HEK293 (cell line): ENCODE measurements at regions not wholly inside any gene's neighbourhood (a gene's known extent, or its start where the extent isn't known, plus 50 kb on each side); places are given as distances from the start of the nearest gene placed in this dataset.

Source experiments
- CTCF ChIA-PET: fragments of 350-600 bp; formaldehyde crosslinking; extraction: SDS; loops from one replicate; lab custom pipeline; 2021; ENCODE audit warnings: antibody characterized with exemption; lab: Yijun Ruan, JAX
- POLR2A ChIA-PET: fragments of 300-600 bp; formaldehyde crosslinking; extraction: SDS; loops from one replicate; lab custom pipeline; 2020; ENCODE audit warnings: antibody characterized with exemption, inconsistent platforms; lab: Yijun Ruan, JAX
- H3K27ac ChIP-seq: fragments of 200-500 bp; sonication (Bioruptor generic); 2 replicates; pipeline ENCODE4 v1.5.1; 2014; ENCODE audit warnings: low read depth, low read length, control low read depth, inconsistent platforms; ENCODE audit errors: extremely low read depth
- H3K36me3 ChIP-seq, 2 experiments: fragments of 200-500 bp in 1 of 2; sonication (Bioruptor generic) in 1 of 2; 1 replicate in 1 of 2; 2 replicates in 1 of 2; pipeline ENCODE4 v1.5.1; 2014 to 2017; ENCODE audit warnings: inconsistent platforms in 2 of 2, low read length in 2 of 2; ENCODE audit not compliant: control insufficient read depth in 2 of 2, insufficient read depth in 1 of 2
- H3K4me1 ChIP-seq: fragments of 200-500 bp; sonication (Bioruptor generic); 2 replicates; pipeline ENCODE4 v1.5.1; 2014; ENCODE audit warnings: mild to moderate bottlenecking, low read length, inconsistent platforms; ENCODE audit not compliant: control insufficient read depth, insufficient read depth
- H3K4me3 ChIP-seq: 2 replicates; pipeline ENCODE4 v1.5.1; 2011; ENCODE audit warnings: low read depth, mild to moderate bottlenecking, control low read depth, low read length, moderate library complexity
- H3K9me3 ChIP-seq: fragments of 200-500 bp; sonication (Bioruptor generic); 2 replicates; pipeline ENCODE4 v1.5.1; 2014; ENCODE audit warnings: low read depth, low read length, inconsistent platforms; ENCODE audit not compliant: control insufficient read depth, insufficient read depth
- EGR2 ChIP-seq: fragments of 450-650 bp; formaldehyde crosslinking; IDR thresholded peaks from 2 replicates; pipeline ENCODE4 v1.5.1; 2016; ENCODE audit warnings: low read depth, missing biosample characterization, missing genetic modification characterization
- SP2 ChIP-seq: fragments of 450-650 bp; formaldehyde crosslinking; IDR thresholded peaks from 2 replicates; pipeline ENCODE4 v1.5.1; 2016; ENCODE audit warnings: missing biosample characterization, missing genetic modification characterization
- ZBTB1 ChIP-seq: fragments of 450-650 bp; formaldehyde crosslinking; IDR thresholded peaks from 2 replicates; pipeline ENCODE4 v1.5.1; 2016; ENCODE audit warnings: missing biosample characterization, missing genetic modification characterization
- ZBTB20 ChIP-seq: fragments of 450-650 bp; formaldehyde crosslinking; IDR thresholded peaks from 2 replicates; pipeline ENCODE4 v1.5.1; 2016; ENCODE audit warnings: missing biosample characterization, missing genetic modification characterization
- ZBTB7A ChIP-seq: fragments of 450-650 bp; formaldehyde crosslinking; IDR thresholded peaks from 2 replicates; pipeline ENCODE4 v1.5.1; 2016; ENCODE audit warnings: low read depth, missing biosample characterization, missing genetic modification characterization
- ZBTB8A ChIP-seq: fragments of 450-650 bp; formaldehyde crosslinking; IDR thresholded peaks from 2 replicates; pipeline ENCODE4 v1.5.1; 2016; ENCODE audit warnings: missing biosample characterization, missing genetic modification characterization
- ZFHX2 ChIP-seq: fragments of 450-650 bp; formaldehyde crosslinking; conservative IDR thresholded peaks from 2 replicates; pipeline ENCODE4 v1.5.1; 2016; ENCODE audit warnings: missing biosample characterization, missing genetic modification characterization
- ZFP3 ChIP-seq: fragments of 450-650 bp; formaldehyde crosslinking; IDR thresholded peaks from 2 replicates; pipeline ENCODE4 v1.5.1; 2016; ENCODE audit warnings: low read depth, missing biosample characterization, missing genetic modification characterization
- ZNF10 ChIP-seq: fragments of 450-650 bp; formaldehyde crosslinking; IDR thresholded peaks from 2 replicates; pipeline ENCODE4 v1.5.1; 2017; ENCODE audit warnings: missing biosample characterization, missing genetic modification characterization
- ZNF114 ChIP-seq: fragments of 450-650 bp; formaldehyde crosslinking; IDR thresholded peaks from 2 replicates; pipeline ENCODE4 v1.5.0; 2017; ENCODE audit warnings: missing biosample characterization, missing genetic modification characterization
- ZNF140 ChIP-seq: fragments of 450-650 bp; formaldehyde crosslinking; IDR thresholded peaks from 2 replicates; pipeline ENCODE4 v1.5.1; 2016; ENCODE audit warnings: missing biosample characterization, missing genetic modification characterization
- ZNF221 ChIP-seq: fragments of 450-650 bp; formaldehyde crosslinking; IDR thresholded peaks from 2 replicates; pipeline ENCODE4 v1.5.1; 2017; ENCODE audit warnings: missing biosample characterization, missing genetic modification characterization, borderline replicate concordance
- ZNF23 ChIP-seq: fragments of 450-650 bp; formaldehyde crosslinking; IDR thresholded peaks from 2 replicates; pipeline ENCODE4 v1.5.1; 2016; ENCODE audit warnings: missing biosample characterization, missing genetic modification characterization, borderline replicate concordance
- ZNF354C ChIP-seq: fragments of 450-650 bp; formaldehyde crosslinking; IDR thresholded peaks from 2 replicates; pipeline ENCODE4 v1.5.1; 2016; ENCODE audit warnings: missing biosample characterization, missing genetic modification characterization, low read depth, borderline replicate concordance
- ZNF394 ChIP-seq: fragments of 450-650 bp; formaldehyde crosslinking; IDR thresholded peaks from 2 replicates; pipeline ENCODE4 v1.5.1; 2016; ENCODE audit warnings: missing biosample characterization, missing genetic modification characterization, mild to moderate bottlenecking, moderate library complexity, borderline replicate concordance
- ZNF423 ChIP-seq: fragments of 450-650 bp; formaldehyde crosslinking; IDR thresholded peaks from 2 replicates; pipeline ENCODE4 v1.5.1; 2016; ENCODE audit warnings: missing biosample characterization, missing genetic modification characterization
- ZNF514 ChIP-seq: fragments of 450-650 bp; formaldehyde crosslinking; IDR thresholded peaks from 2 replicates; pipeline ENCODE4 v1.5.1; 2016; ENCODE audit warnings: missing biosample characterization, missing genetic modification characterization
- ZNF561 ChIP-seq: fragments of 450-650 bp; IDR thresholded peaks from 2 replicates; pipeline ENCODE4 v1.5.1; 2018; ENCODE audit warnings: missing biosample characterization, missing genetic modification characterization, borderline replicate concordance
- ZNF610 ChIP-seq: fragments of 450-650 bp; formaldehyde crosslinking; IDR thresholded peaks from 2 replicates; pipeline ENCODE4 v1.5.1; 2016; ENCODE audit warnings: missing biosample characterization, missing genetic modification characterization, borderline replicate concordance
- ZNF658 ChIP-seq: fragments of 450-650 bp; formaldehyde crosslinking; IDR thresholded peaks from 2 replicates; pipeline ENCODE4; 2016; ENCODE audit warnings: missing biosample characterization, missing genetic modification characterization
- ZNF792 ChIP-seq: fragments of 450-650 bp; formaldehyde crosslinking; IDR thresholded peaks from 2 replicates; pipeline ENCODE4 v1.5.1; 2016; ENCODE audit warnings: missing biosample characterization, missing genetic modification characterization
- TF ChIP-seq, protein P1 (sequence below): fragments of 450-650 bp; formaldehyde crosslinking; IDR thresholded peaks from 2 replicates; pipeline ENCODE4 v1.5.1; 2016; ENCODE audit warnings: missing biosample characterization, missing genetic modification characterization
- TF ChIP-seq, protein P2 (sequence below): fragments of 450-650 bp; formaldehyde crosslinking; IDR thresholded peaks from 2 replicates; pipeline ENCODE4 v1.5.1; 2017; ENCODE audit warnings: missing biosample characterization, missing genetic modification characterization
- TF ChIP-seq, protein P3 (sequence below): fragments of 450-650 bp; formaldehyde crosslinking; IDR thresholded peaks from 2 replicates; pipeline ENCODE4 v1.5.1; 2016; ENCODE audit warnings: missing biosample characterization, missing genetic modification characterization
- TF ChIP-seq, protein P4 (sequence below): fragments of 450-650 bp; formaldehyde crosslinking; IDR thresholded peaks from 2 replicates; pipeline ENCODE4 v1.5.1; 2016; ENCODE audit warnings: missing biosample characterization, missing genetic modification characterization, low read depth

DNA sequence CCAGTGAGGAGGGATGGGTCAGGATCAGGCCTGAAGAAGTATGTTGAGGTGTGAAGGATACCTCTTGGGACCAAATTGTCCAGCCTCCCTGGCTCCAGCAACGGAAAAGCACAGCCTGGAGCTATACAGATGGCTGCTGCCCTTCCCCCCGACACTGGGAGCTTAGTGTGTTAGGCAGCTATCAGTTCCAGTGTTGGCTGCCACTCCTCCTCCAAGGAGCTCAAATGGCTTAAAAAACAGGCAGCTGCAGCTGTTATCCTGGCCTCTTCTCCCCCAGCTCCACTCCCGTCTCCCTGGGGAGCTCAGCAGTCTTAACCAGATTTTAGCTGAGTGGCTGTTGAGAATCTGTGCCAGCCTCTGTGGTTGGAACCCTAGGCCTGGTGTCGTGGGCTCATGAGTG is 225.0 kb downstream of the JRKL start (continued):
- no peak for TF ChIP-seq ZNF792 (tag by site-specific recombination)
- TF ChIP-seq, all 188 proteins: peak for 0

DNA sequence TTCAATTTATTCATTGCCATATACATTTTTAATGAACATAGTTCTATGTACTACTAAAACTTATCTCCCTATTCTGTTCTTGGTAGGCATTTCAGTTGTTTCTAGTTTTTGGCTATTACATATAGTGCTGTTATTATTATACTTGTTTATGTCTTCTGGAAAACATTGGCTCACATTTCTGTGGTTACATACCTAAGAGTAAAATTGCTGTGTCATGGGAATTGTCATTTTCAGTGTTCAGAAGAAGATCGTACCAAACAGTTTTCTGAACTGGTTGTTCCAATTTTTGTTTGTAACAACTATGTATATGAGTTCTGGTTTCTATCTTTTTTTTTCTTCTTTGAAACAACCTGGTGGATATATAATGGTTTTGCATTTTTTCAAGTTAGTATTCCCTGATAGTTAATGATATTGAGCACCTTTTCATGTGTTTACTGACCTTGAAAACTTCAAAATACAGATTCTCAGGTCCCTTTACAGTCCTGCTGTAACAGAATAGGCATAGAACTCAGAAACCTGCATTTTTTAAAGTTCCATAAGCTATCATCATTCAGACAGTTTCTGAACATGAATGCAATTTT is 230.7 kb downstream of the JRKL start:
- Histone ChIP-seq H3K4me1 (no peaks in the 10 kb centered on the region), H3K36me3 (no peaks in the 10 kb centered on the region), H3K4me3 (no peak overlapping the region), H3K9me3 (no peaks in the 10 kb centered on the region), H3K27ac (no peak overlapping the region)
- CTCF ChIA-PET, result no interaction called here
- POLR2A ChIA-PET, result no interaction called here
- TF ChIP-seq ZNF114 (tag by site-specific recombination), result no peak
- TF ChIP-seq ZBTB7A, result no peak
- no peak for TF ChIP-seq ZNF10
- no peak for TF ChIP-seq ZNF394 (tag by site-specific recombination)
- TF ChIP-seq ZNF658 (tag by site-specific recombination), result no peak
- no peak for TF ChIP-seq ZFHX2
- TF ChIP-seq, protein P1, sequence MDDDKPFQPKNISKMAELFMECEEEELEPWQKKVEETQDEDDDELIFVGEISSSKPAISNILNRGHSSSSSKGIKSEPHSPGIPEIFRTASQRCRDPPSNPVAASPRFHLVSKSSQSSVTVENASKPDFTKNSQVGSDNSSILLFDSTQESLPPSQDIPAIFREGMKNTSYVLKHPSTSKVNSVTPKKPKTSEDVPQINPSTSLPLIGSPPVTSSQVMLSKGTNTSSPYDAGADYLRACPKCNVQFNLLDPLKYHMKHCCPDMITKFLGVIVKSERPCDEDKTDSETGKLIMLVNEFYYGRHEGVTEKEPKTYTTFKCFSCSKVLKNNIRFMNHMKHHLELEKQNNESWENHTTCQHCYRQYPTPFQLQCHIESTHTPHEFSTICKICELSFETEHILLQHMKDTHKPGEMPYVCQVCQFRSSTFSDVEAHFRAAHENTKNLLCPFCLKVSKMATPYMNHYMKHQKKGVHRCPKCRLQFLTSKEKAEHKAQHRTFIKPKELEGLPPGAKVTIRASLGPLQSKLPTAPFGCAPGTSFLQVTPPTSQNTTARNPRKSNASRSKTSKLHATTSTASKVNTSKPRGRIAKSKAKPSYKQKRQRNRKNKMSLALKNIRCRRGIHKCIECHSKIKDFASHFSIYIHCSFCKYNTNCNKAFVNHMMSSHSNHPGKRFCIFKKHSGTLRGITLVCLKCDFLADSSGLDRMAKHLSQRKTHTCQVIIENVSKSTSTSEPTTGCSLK (tag by site-specific recombination), result no peak
- TF ChIP-seq ZNF23 (tag by site-specific recombination), result no peak
- TF ChIP-seq ZNF354C (tag by site-specific recombination), result no peak
- TF ChIP-seq, protein P2, sequence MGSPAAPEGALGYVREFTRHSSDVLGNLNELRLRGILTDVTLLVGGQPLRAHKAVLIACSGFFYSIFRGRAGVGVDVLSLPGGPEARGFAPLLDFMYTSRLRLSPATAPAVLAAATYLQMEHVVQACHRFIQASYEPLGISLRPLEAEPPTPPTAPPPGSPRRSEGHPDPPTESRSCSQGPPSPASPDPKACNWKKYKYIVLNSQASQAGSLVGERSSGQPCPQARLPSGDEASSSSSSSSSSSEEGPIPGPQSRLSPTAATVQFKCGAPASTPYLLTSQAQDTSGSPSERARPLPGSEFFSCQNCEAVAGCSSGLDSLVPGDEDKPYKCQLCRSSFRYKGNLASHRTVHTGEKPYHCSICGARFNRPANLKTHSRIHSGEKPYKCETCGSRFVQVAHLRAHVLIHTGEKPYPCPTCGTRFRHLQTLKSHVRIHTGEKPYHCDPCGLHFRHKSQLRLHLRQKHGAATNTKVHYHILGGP (tag by site-specific recombination), result no peak

DNA sequence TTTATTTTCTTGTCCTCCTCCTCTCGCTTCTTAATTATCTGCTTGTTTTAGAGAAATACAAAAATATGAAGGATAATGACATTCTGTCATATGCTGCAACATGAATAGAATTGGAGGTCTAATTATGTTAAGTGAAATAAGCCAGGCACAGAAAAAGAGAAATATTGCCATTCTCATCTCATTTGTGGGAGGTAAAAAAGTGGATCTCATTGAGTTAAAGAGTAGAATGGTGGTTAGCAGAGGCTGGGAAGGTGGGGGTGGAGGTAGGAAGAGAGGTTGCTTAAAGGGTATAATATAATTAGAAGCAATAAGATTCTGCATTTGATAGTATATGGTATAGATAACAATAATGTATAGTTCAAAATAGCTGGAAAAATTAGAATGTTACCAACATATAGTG is 231.3 kb downstream of the JRKL start:
- Histone ChIP-seq H3K4me3 (no peak overlapping the region), H3K27ac (no peak overlapping the region), H3K4me1 (no peaks in the 10 kb centered on the region), H3K36me3 (no peaks in the 10 kb centered on the region), H3K9me3 (no peaks in the 10 kb centered on the region)
- POLR2A ChIA-PET, result no interaction called here
- CTCF ChIA-PET, result no interaction called here
- TF ChIP-seq ZNF221 (tag by site-specific recombination) (no peak), ZFP3 (tag by site-specific recombination) (no peak), ZNF610 (no peak), ZBTB20 (tag by site-specific recombination) (no peak), EGR2 (tag by site-specific recombination) (no peak), ZNF561 (tag by site-specific recombination) (no peak), ZBTB1 (tag by site-specific recombination) (no peak), ZNF114 (tag by site-specific recombination) (no peak), ZNF514 (no peak), ZNF23 (tag by site-specific recombination) (no peak), ZNF423 (tag by site-specific recombination) (no peak), ZBTB8A (tag by site-specific recombination) (no peak), SP2 (tag by site-specific recombination) (no peak), ZNF140 (tag by site-specific recombination) (no peak)
- TF ChIP-seq, protein P3, sequence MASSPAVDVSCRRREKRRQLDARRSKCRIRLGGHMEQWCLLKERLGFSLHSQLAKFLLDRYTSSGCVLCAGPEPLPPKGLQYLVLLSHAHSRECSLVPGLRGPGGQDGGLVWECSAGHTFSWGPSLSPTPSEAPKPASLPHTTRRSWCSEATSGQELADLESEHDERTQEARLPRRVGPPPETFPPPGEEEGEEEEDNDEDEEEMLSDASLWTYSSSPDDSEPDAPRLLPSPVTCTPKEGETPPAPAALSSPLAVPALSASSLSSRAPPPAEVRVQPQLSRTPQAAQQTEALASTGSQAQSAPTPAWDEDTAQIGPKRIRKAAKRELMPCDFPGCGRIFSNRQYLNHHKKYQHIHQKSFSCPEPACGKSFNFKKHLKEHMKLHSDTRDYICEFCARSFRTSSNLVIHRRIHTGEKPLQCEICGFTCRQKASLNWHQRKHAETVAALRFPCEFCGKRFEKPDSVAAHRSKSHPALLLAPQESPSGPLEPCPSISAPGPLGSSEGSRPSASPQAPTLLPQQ (tag by site-specific recombination), result no peak
- TF ChIP-seq, protein P4, sequence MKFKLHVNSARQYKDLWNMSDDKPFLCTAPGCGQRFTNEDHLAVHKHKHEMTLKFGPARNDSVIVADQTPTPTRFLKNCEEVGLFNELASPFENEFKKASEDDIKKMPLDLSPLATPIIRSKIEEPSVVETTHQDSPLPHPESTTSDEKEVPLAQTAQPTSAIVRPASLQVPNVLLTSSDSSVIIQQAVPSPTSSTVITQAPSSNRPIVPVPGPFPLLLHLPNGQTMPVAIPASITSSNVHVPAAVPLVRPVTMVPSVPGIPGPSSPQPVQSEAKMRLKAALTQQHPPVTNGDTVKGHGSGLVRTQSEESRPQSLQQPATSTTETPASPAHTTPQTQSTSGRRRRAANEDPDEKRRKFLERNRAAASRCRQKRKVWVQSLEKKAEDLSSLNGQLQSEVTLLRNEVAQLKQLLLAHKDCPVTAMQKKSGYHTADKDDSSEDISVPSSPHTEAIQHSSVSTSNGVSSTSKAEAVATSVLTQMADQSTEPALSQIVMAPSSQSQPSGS (tag by site-specific recombination), result no peak
- TF ChIP-seq, protein P1 (tag by site-specific recombination), result no peak
